ENCODE measurements at regions not wholly inside any gene's neighbourhood (a gene's known extent, or its start where the extent isn't known, plus 50 kb on each side); places are given as distances from the start of the nearest gene placed in this dataset.

GRCh38 chr11:112367895-112368294 is 107.2 kb upstream of the PLET1 start:
- no peak for ATAC-seq
- intact Hi-C loops (cut with micrococcal nuclease) = no loop called here
- Histone ChIP-seq H3K9me3 (ENCODE audit: control insufficient read depth in 1 of 2, insufficient read depth in 1 of 2, low read depth in 1 of 2, low read length in 2 of 2) (no peaks in the 10 kb centered on the region), H3K27ac (ENCODE audit: low read depth, low read length) (no peak overlapping the region), H3K36me3 (ENCODE audit: control insufficient read depth in 1 of 2, insufficient read depth in 2 of 2, low read length in 2 of 2) (no peaks in the 10 kb centered on the region), H2AFZ (ENCODE audit: low read depth, low read length, poor library complexity, severe bottlenecking) (no peak overlapping the region), H3K4me1 (ENCODE audit: control insufficient read depth in 1 of 2, insufficient read depth in 2 of 2, low read length in 2 of 2) (no peaks in the 10 kb centered on the region), H3K79me2 (ENCODE audit: insufficient read depth, low read length) (no peaks in the 10 kb centered on the region), H3K27me3 (ENCODE audit: insufficient read depth, low read length) (peaks cover 5% of the 10 kb centered on the region; the same call in 1 of the 2 replicates), H4K20me1 (ENCODE audit: insufficient read depth) (no peaks in the 10 kb centered on the region), H3K4me3 (replicated peaks in 1 of 2; ENCODE audit: low read depth in 1 of 2, low read length in 2 of 2) (no peak overlapping the region), H3K9ac (ENCODE audit: low read length) (no peak overlapping the region), H3K9me2 (ENCODE audit: insufficient read depth) (no peaks in the 10 kb centered on the region), H3K4me2 (ENCODE audit: low read length) (no peak overlapping the region)
- POLR2A ChIA-PET = no interaction called here
- CTCF ChIA-PET = no interaction called here
- RAD21 ChIA-PET (ENCODE audit: low non-redundant PET in 1 of 2, low total read pairs in 2 of 2, uncharacterized antibody in 2 of 2, unreplicated experiment in 2 of 2) = no interaction called here
- no peak for DNase-seq (ENCODE audit: low read depth, low spot score)
- no peak for TF ChIP-seq CBX3 (IDR thresholded peaks at IDR 0.05; ENCODE audit: low read depth)
- no peak for TF ChIP-seq REST (IDR thresholded peaks at IDR 0.05; ENCODE audit: low read depth)
- TF ChIP-seq TCF7L2 (IDR thresholded peaks at IDR 0.05; ENCODE audit: borderline replicate concordance, extremely low read depth, insufficient read depth, insufficient read length) = no peak
- no peak for TF ChIP-seq ZFX (IDR thresholded peaks at IDR 0.05)
- TF ChIP-seq CTCF (IDR thresholded peaks at IDR 0.05 in 2 of 3, conservative IDR thresholded peaks at IDR 0.05 in 1 of 3; ENCODE audit: borderline replicate concordance in 1 of 3, insufficient read depth in 1 of 3, low read depth in 2 of 3, low read length in 2 of 3) = no peak
- no peak for TF ChIP-seq POLR2A (IDR thresholded peaks at IDR 0.05; ENCODE audit: borderline replicate concordance, extremely low read depth, insufficient read depth, insufficient read length)
- TF ChIP-seq ZNF274 (IDR thresholded peaks at IDR 0.05; ENCODE audit: low read depth, low read length) = no peak
- no peak for TF ChIP-seq SRF (IDR thresholded peaks at IDR 0.05; ENCODE audit: low read depth)
- no peak for TF ChIP-seq ELF1 (IDR thresholded peaks at IDR 0.05; ENCODE audit: borderline replicate concordance, low read depth)
- no peak for TF ChIP-seq CEBPB (IDR thresholded peaks at IDR 0.05; ENCODE audit: low read depth)
- TF ChIP-seq ZBTB33 (IDR thresholded peaks at IDR 0.05; ENCODE audit: extremely low read depth, insufficient replicate concordance, low read length) = no peak
- TF ChIP-seq RAD21 (IDR thresholded peaks at IDR 0.05; ENCODE audit: low read depth) = no peak
- TF ChIP-seq MAX (IDR thresholded peaks at IDR 0.05) = no peak
- TF ChIP-seq EGR1 (IDR thresholded peaks at IDR 0.05; ENCODE audit: low read depth) = no peak
- no peak for TF ChIP-seq EZH2phosphoT487 (IDR thresholded peaks at IDR 0.05; ENCODE audit: borderline replicate concordance)
- no peak for TF ChIP-seq POLR2AphosphoS5 (IDR thresholded peaks at IDR 0.05; ENCODE audit: low read depth, low read length)
- no peak for TF ChIP-seq EZH2 (IDR thresholded peaks at IDR 0.05)
- no peak for TF ChIP-seq SP1 (IDR thresholded peaks at IDR 0.05; ENCODE audit: low read depth)
- no peak for TF ChIP-seq YY1 (IDR thresholded peaks at IDR 0.05; ENCODE audit: extremely low read depth, insufficient replicate concordance, low read depth, low read length)
- TF ChIP-seq JUND (IDR thresholded peaks at IDR 0.05) = no peak
- no TSS peak for BruUV-seq (replicated peaks)

Data from HCT116 (cell line).